ENCODE measurements at regions not wholly inside any gene's neighbourhood (a gene's known extent, or its start where the extent isn't known, plus 50 kb on each side); places are given as distances from the start of the nearest gene placed in this dataset.

DNA sequence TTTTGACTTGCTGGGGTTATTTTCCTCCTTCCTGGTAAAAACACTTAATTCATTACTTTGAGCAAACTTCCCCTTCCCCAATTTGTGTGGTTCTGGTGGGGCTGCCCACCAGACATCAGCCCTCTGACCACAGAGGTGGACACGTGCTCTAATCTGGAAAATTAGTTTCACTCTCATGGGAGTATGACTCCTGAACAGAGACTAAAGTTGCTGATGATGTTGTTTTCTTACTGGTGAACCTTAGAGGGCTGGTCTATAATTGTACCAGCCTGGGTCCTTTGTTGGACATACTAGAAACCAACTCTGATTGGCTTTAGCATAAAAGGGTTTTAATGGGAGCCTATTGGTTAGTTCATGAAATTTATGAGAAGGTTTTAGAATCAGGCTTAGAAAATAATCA, 54.1 kb upstream of the ACYP2 start:
- TF ChIP-seq HDAC6 (IDR thresholded peaks at IDR 0.05; ENCODE audit: low read depth, low read length) (no peak), MAX (IDR thresholded peaks at IDR 0.05) (no peak), ZNF274 (IDR thresholded peaks at IDR 0.05; ENCODE audit: borderline replicate concordance, extremely low read depth, low read length) (no peak), RAD21 (IDR thresholded peaks at IDR 0.05 in 1 of 2, conservative IDR thresholded peaks at IDR 0.05 in 1 of 2; ENCODE audit: low read depth in 2 of 2, low read length in 2 of 2) (no peak), GABPA (IDR thresholded peaks at IDR 0.05; ENCODE audit: borderline replicate concordance, insufficient read depth, low read length) (no peak), POU5F1 (IDR thresholded peaks at IDR 0.05; ENCODE audit: low read depth, low read length) (no peak), SP4 (IDR thresholded peaks at IDR 0.05; ENCODE audit: low read length) (no peak)
- FAIRE-seq, result no peak
- 77% methylated on average over 1 of the region's 1 CpG; no CpG with 5 or more reads in 1 of the 2 experiments for WGBS, 2 experiments (ENCODE audit: extremely low coverage in 1 of 2, insufficient coverage in 1 of 2, insufficient read length in 1 of 2, insufficient replicate concordance in 2 of 2, low coverage in 1 of 2, low lambda C conversion rate in 2 of 2, missing lambda C conversion rate in 1 of 2)

More for the DNA sequence above, 54.1 kb upstream of the ACYP2 start:
- no peaks in the 10 kb centered on the region for H3K36me3 ChIP-seq (ENCODE audit: control insufficient read depth in 2 of 4, insufficient read depth in 4 of 4, low read length in 3 of 4)
- H2BK5ac ChIP-seq (ENCODE audit: low read depth, low read length), result no peak overlapping the region
- no peak overlapping the region for H2AK5ac ChIP-seq (ENCODE audit: low read depth, low read length)
- H3K4me2 ChIP-seq (ENCODE audit: insufficient read depth in 1 of 2, low read depth in 2 of 2, low read length in 2 of 2), result no peak overlapping the region
- H2AFZ ChIP-seq (ENCODE audit: low read length), result no peak overlapping the region
- H2BK20ac ChIP-seq (ENCODE audit: low read length), result no peak overlapping the region
- no peak overlapping the region for H3K9ac ChIP-seq (replicated peaks in 1 of 4; ENCODE audit: extremely low read depth in 1 of 4, low read depth in 3 of 4, low read length in 3 of 4)
- H3K79me2 ChIP-seq (ENCODE audit: control insufficient read depth in 1 of 2, insufficient read depth in 2 of 2, low read length in 2 of 2), result no peaks in the 10 kb centered on the region
- no peak overlapping the region for H3K23ac ChIP-seq (ENCODE audit: insufficient read length)
- H3K18ac ChIP-seq (ENCODE audit: extremely low read depth, low read length), result no peak overlapping the region
- no peaks in the 10 kb centered on the region for H3K79me1 ChIP-seq (ENCODE audit: low read depth, low read length)
- CTCF ChIA-PET (ENCODE audit: partially characterized antibody), result no interaction called here
- no peaks in the 10 kb centered on the region for H3K4me1 ChIP-seq (replicated peaks in 1 of 4; ENCODE audit: control insufficient read depth in 3 of 4, insufficient read depth in 4 of 4, low read length in 3 of 4)
- H2BK120ac ChIP-seq (replicated peaks; ENCODE audit: low read depth, low read length), result no peak overlapping the region
- no peaks in the 10 kb centered on the region for H3K27me3 ChIP-seq (replicated peaks in 1 of 4; ENCODE audit: control insufficient read depth in 3 of 4, extremely low read depth in 1 of 4, insufficient read depth in 3 of 4, low read length in 3 of 4)
- H4K20me1 ChIP-seq (replicated peaks in 1 of 2; ENCODE audit: control insufficient read depth in 1 of 2, insufficient read depth in 2 of 2, low read length in 2 of 2), result no peaks in the 10 kb centered on the region
- no peak for DNase-seq (ENCODE audit: low read depth in 1 of 2, low spot score in 2 of 2)
- H3K23me2 ChIP-seq (ENCODE audit: low read depth, low read length), result no peaks in the 10 kb centered on the region
- H3K27ac ChIP-seq (ENCODE audit: low read depth, low read length), result no peak overlapping the region
- H4K8ac ChIP-seq (ENCODE audit: extremely low read depth, insufficient read depth, low read length), result no peak overlapping the region
- no peak overlapping the region for H3K4me3 ChIP-seq (ENCODE audit: extremely low read depth in 1 of 4, insufficient read depth in 2 of 4, low read depth in 3 of 4, low read length in 4 of 4)
- no peak overlapping the region for H2BK15ac ChIP-seq (ENCODE audit: low read length)
- no peak overlapping the region for H4K5ac ChIP-seq (ENCODE audit: insufficient read length, low read depth, low read length)
- no peak overlapping the region for H2BK12ac ChIP-seq (ENCODE audit: low read depth, low read length)
- POLR2A ChIA-PET (ENCODE audit: partially characterized antibody), result no interaction called here
- no peak overlapping the region for H3K4ac ChIP-seq (replicated peaks; ENCODE audit: insufficient read length, low read depth, low read length)
- H3K9me3 ChIP-seq (ENCODE audit: insufficient read depth in 2 of 2, low read depth in 1 of 2, low read length in 1 of 2), result peaks cover 10 to 15% of the 10 kb centered on the region in 2 experiments; a peak in 3 of 4 replicates
- H3K14ac ChIP-seq (ENCODE audit: insufficient read length), result no peak overlapping the region
- H3K56ac ChIP-seq (replicated peaks; ENCODE audit: insufficient read length, low read depth, low read length), result no peak overlapping the region
- no peak overlapping the region for H4K91ac ChIP-seq (replicated peaks; ENCODE audit: insufficient read length, low read length)

Measured in H1 (cell line).